ENCODE measurements at regions not wholly inside any gene's neighbourhood (a gene's known extent, or its start where the extent isn't known, plus 50 kb on each side); places are given as distances from the start of the nearest gene placed in this dataset.
A peak's percentile ranks its signal among the peaks of the same experiment; 100 is the strongest.

GRCh38 chr19:28466107-28467045 lies 746.6 kb downstream of the UQCRFS1 start:
- Mint-ChIP-seq H3K27ac (no peak overlapping the region), H3K4me1 (peaks cover 11% of the 10 kb centered on the region), H3K4me3 (no peak overlapping the region), H3K36me3 (no peaks in the 10 kb centered on the region), H3K27me3 (peaks cover 10% of the 10 kb centered on the region), H3K9me3 (no peaks in the 10 kb centered on the region)
- CTCF ChIA-PET: interaction anchor here (0.8 to 1.5 kb wide), 5 partner anchors 11 to 243 kb away, joined by 3 to 7 read pairs (median 3); no protein-coding TSS in a partner anchor
- DNase-seq: peak; percentile 75

- no peak for DNase-seq
- Mint-ChIP-seq H3K4me1 (peaks cover 11% of the 10 kb centered on the region), H3K36me3 (no peaks in the 10 kb centered on the region), H3K4me3 (no peak overlapping the region), H3K27me3 (peaks cover 10% of the 10 kb centered on the region), H3K27ac (no peak overlapping the region), H3K9me3 (no peaks in the 10 kb centered on the region)
- CTCF ChIA-PET: interaction anchor here (1.4 to 1.5 kb wide), 2 partner anchors 10 to 168 kb away, joined by 3 to 7 read pairs; no protein-coding TSS in a partner anchor
These were observed 747.4 kb downstream of the UQCRFS1 start for GRCh38 chr19:28465371-28466086.

GRCh38 chr19:28463493-28464053 lies 749.4 kb downstream of the UQCRFS1 start:
- no peak for DNase-seq
- no peak overlapping the region for H3K27ac Mint-ChIP-seq
- no peak overlapping the region for H3K4me3 Mint-ChIP-seq
- CTCF ChIA-PET: interaction anchor here (0.9 kb wide), 1 partner anchor 170 kb away, joined by 5 read pairs; no protein-coding TSS in a partner anchor
- peaks cover 4% of the 10 kb centered on the region for H3K27me3 Mint-ChIP-seq
- H3K9me3 Mint-ChIP-seq: no peaks in the 10 kb centered on the region
- peaks cover 2% of the 10 kb centered on the region for H3K4me1 Mint-ChIP-seq
- no peaks in the 10 kb centered on the region for H3K36me3 Mint-ChIP-seq

- Mint-ChIP-seq H3K27me3 (no peaks in the 10 kb centered on the region), H3K27ac (no peak overlapping the region), H3K4me1 (no peaks in the 10 kb centered on the region), H3K9me3 (no peaks in the 10 kb centered on the region), H3K4me3 (no peak overlapping the region), H3K36me3 (no peaks in the 10 kb centered on the region)
- no peak for DNase-seq
- CTCF ChIA-PET: no interaction called here
These were observed 755.3 kb downstream of the UQCRFS1 start for GRCh38 chr19:28457620-28458019.

GRCh38 chr19:28456708-28457320 lies 756.1 kb downstream of the UQCRFS1 start:
- no peak overlapping the region for H3K4me3 Mint-ChIP-seq
- H3K9me3 Mint-ChIP-seq: peaks cover 2% of the 10 kb centered on the region
- H3K27me3 Mint-ChIP-seq: no peaks in the 10 kb centered on the region
- CTCF ChIA-PET: no interaction called here
- no peak for DNase-seq
- no peaks in the 10 kb centered on the region for H3K36me3 Mint-ChIP-seq
- H3K4me1 Mint-ChIP-seq: no peaks in the 10 kb centered on the region
- no peak overlapping the region for H3K27ac Mint-ChIP-seq

- Mint-ChIP-seq H3K4me1 (no peaks in the 10 kb centered on the region), H3K27me3 (no peaks in the 10 kb centered on the region), H3K27ac (no peak overlapping the region), H3K4me3 (no peak overlapping the region), H3K36me3 (no peaks in the 10 kb centered on the region), H3K9me3 (peaks cover 2% of the 10 kb centered on the region)
- no peak for DNase-seq
- CTCF ChIA-PET: no interaction called here
These were observed 756.7 kb downstream of the UQCRFS1 start for GRCh38 chr19:28456252-28456651.

- Mint-ChIP-seq H3K9me3 (peaks cover 2% of the 10 kb centered on the region), H3K27ac (no peak overlapping the region), H3K4me1 (no peaks in the 10 kb centered on the region), H3K36me3 (no peaks in the 10 kb centered on the region), H3K4me3 (no peak overlapping the region), H3K27me3 (no peaks in the 10 kb centered on the region)
- no peak for DNase-seq
- CTCF ChIA-PET: no interaction called here
These were observed 758.9 kb downstream of the UQCRFS1 start for GRCh38 chr19:28454083-28454482.

- CTCF ChIA-PET: no interaction called here
- peaks cover 2% of the 10 kb centered on the region for H3K9me3 Mint-ChIP-seq
These were observed 759.5 kb downstream of the UQCRFS1 start for GRCh38 chr19:28453420-28453819.

GRCh38 chr19:28449803-28450202 lies 763.1 kb downstream of the UQCRFS1 start:
- Mint-ChIP-seq H3K9me3 (peaks cover 2% of the 10 kb centered on the region), H3K4me3 (no peak overlapping the region), H3K27ac (no peak overlapping the region), H3K36me3 (no peaks in the 10 kb centered on the region), H3K27me3 (no peaks in the 10 kb centered on the region), H3K4me1 (no peaks in the 10 kb centered on the region)
- CTCF ChIA-PET: no interaction called here
- DNase-seq: no peak

More at GRCh38 chr19:28453420-28453819, 759.5 kb downstream of the UQCRFS1 start:
- Mint-ChIP-seq H3K36me3 (no peaks in the 10 kb centered on the region), H3K27ac (no peak overlapping the region), H3K4me1 (no peaks in the 10 kb centered on the region), H3K27me3 (no peaks in the 10 kb centered on the region), H3K4me3 (no peak overlapping the region)
- no peak for DNase-seq

GRCh38 chr19:28446511-28446910 lies 766.4 kb downstream of the UQCRFS1 start:
- Mint-ChIP-seq H3K4me3 (no peak overlapping the region), H3K27ac (no peak overlapping the region), H3K9me3 (no peaks in the 10 kb centered on the region), H3K36me3 (no peaks in the 10 kb centered on the region), H3K27me3 (no peaks in the 10 kb centered on the region), H3K4me1 (no peaks in the 10 kb centered on the region)
- DNase-seq: no peak
- CTCF ChIA-PET: no interaction called here

GRCh38 chr19:28445826-28446225 lies 767.1 kb downstream of the UQCRFS1 start:
- Mint-ChIP-seq H3K4me1 (no peaks in the 10 kb centered on the region), H3K27ac (no peak overlapping the region), H3K9me3 (no peaks in the 10 kb centered on the region), H3K27me3 (no peaks in the 10 kb centered on the region), H3K4me3 (no peak overlapping the region), H3K36me3 (no peaks in the 10 kb centered on the region)
- CTCF ChIA-PET: no interaction called here
- DNase-seq: no peak

- no peak for DNase-seq
- no peaks in the 10 kb centered on the region for H3K36me3 Mint-ChIP-seq
- no peaks in the 10 kb centered on the region for H3K27me3 Mint-ChIP-seq
- H3K9me3 Mint-ChIP-seq: no peaks in the 10 kb centered on the region
- H3K4me1 Mint-ChIP-seq: no peaks in the 10 kb centered on the region
- H3K27ac Mint-ChIP-seq: no peak overlapping the region
- H3K4me3 Mint-ChIP-seq: no peak overlapping the region
- CTCF ChIA-PET: no interaction called here
These were observed 768.6 kb downstream of the UQCRFS1 start for GRCh38 chr19:28444362-28444761.

GRCh38 chr19:28443361-28443760 lies 769.6 kb downstream of the UQCRFS1 start:
- H3K4me1 Mint-ChIP-seq: no peaks in the 10 kb centered on the region
- H3K27me3 Mint-ChIP-seq: no peaks in the 10 kb centered on the region
- no peak for DNase-seq
- no peaks in the 10 kb centered on the region for H3K36me3 Mint-ChIP-seq
- no peak overlapping the region for H3K27ac Mint-ChIP-seq
- no peak overlapping the region for H3K4me3 Mint-ChIP-seq
- CTCF ChIA-PET: no interaction called here
- no peaks in the 10 kb centered on the region for H3K9me3 Mint-ChIP-seq
